Common myeloid progenitor, CD34-positive (primary cell): ENCODE measurements at regions not wholly inside any gene's neighbourhood (a gene's known extent, or its start where the extent isn't known, plus 50 kb on each side); places are given as distances from the start of the nearest gene placed in this dataset.
"Not testable (repeated sequence)": the region's sequence is repeated elsewhere in the genome, so short reads cannot be mapped to it uniquely, and the experiment has no call there.

ENCODE experiments used
- CTCF ChIA-PET: fragments of 350-600 bp; sonication (Branson Sonifier 250); formaldehyde crosslinking; loops from one replicate; lab custom pipeline; 2021; ENCODE audit warnings: antibody characterized with exemption; lab: Charles Lee
- POLR2A ChIA-PET: fragments of 350-600 bp; sonication (Branson Sonifier 250); formaldehyde crosslinking; loops from one replicate; lab custom pipeline; 2021; ENCODE audit warnings: antibody characterized with exemption; lab: Charles Lee
- DNase-seq, 3 donors: peaks; one replicate each; pipeline versions ENCODE4 v3.0.0 to v3.0.0-alpha.2; 2013
- H3K27ac ChIP-seq, 2 experiments: 1 replicate in 1 of 2; 2 replicates in 1 of 2; pipeline ENCODE4 v1.7.0; 2013; ENCODE audit warnings: inconsistent platforms in 2 of 2, low read length in 2 of 2, mild to moderate bottlenecking in 2 of 2, low read depth in 1 of 2, moderate library complexity in 1 of 2; ENCODE audit not compliant: severe bottlenecking in 2 of 2, insufficient read depth in 1 of 2, poor library complexity in 1 of 2
- H3K27me3 ChIP-seq, 5 experiments: replicated peaks in 2 of 5; 1 replicate in 3 of 5; 2 replicates in 2 of 5; pipeline versions ENCODE4 v1.6.1 to v1.7.0; 2013; ENCODE audit warnings: low read length in 4 of 5, mild to moderate bottlenecking in 2 of 5, moderate library complexity in 2 of 5, inconsistent platforms in 1 of 5; ENCODE audit not compliant: insufficient read depth in 5 of 5, control insufficient read depth in 4 of 5
- H3K36me3 ChIP-seq, 4 experiments: 1 replicate in 2 of 4; 2 replicates in 2 of 4; pipeline versions ENCODE4 v1.6.1 to v1.7.0; 2013; ENCODE audit warnings: low read length in 3 of 4, control low read depth in 1 of 4, mild to moderate bottlenecking in 1 of 4; ENCODE audit not compliant: control insufficient read depth in 4 of 4, insufficient read depth in 4 of 4
- H3K4me1 ChIP-seq, 4 experiments: 1 replicate in 3 of 4; 2 replicates in 1 of 4; pipeline versions ENCODE4 v1.6.1 to v1.7.1; 2013; ENCODE audit warnings: low read length in 3 of 4, mild to moderate bottlenecking in 3 of 4, control low read depth in 1 of 4, inconsistent platforms in 1 of 4, moderate library complexity in 1 of 4; ENCODE audit not compliant: control insufficient read depth in 4 of 4, insufficient read depth in 4 of 4; ENCODE audit errors: control extremely low read depth in 1 of 4
- H3K4me3 ChIP-seq, 7 experiments: 1 replicate in 4 of 7; 2 replicates in 3 of 7; pipeline versions ENCODE4 v1.5.1 to v1.7.0; 2013; ENCODE audit warnings: mild to moderate bottlenecking in 7 of 7, low read length in 6 of 7, moderate library complexity in 6 of 7, inconsistent platforms in 2 of 7, low read depth in 2 of 7, control low read depth in 1 of 7; ENCODE audit not compliant: insufficient read depth in 4 of 7, control insufficient read depth in 1 of 7; ENCODE audit errors: extremely low read depth in 1 of 7
- H3K9me3 ChIP-seq, 5 experiments: 1 replicate in 4 of 5; 2 replicates in 1 of 5; pipeline versions ENCODE4 v1.6.1 to v1.7.1; 2013; ENCODE audit warnings: low read length in 4 of 5, mild to moderate bottlenecking in 2 of 5, inconsistent platforms in 1 of 5, low read depth in 1 of 5, moderate library complexity in 1 of 5; ENCODE audit not compliant: control insufficient read depth in 4 of 5, insufficient read depth in 2 of 5; ENCODE audit errors: control extremely low read depth in 1 of 5
- WGBS: methylation state at CpG from one replicate; pipeline ENCODE4 v1.1.5; 2013; ENCODE audit not compliant: insufficient coverage; 5-methylcytosine and 5-hydroxymethylcytosine counted together

DNA sequence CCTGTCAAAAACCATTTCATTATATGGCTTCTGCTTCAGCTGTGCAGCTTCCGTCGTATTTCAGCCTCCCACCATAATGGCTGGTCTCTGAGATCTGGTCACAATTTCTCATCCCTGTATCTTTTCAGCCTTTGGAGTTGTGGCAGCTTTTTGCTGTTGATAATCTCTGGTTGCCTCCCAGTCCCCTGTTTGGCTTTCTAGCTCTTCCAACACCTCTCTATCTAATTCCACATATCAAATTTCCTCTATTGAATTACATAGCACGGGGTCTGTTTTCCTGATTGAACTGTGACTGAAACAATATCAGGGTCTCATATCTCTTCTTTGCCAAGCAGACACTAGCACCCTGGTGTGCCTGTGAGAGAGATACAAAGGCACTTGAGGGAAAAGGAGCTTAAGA is 222.1 kb upstream of the OBI1 start:
- Histone ChIP-seq H3K36me3 (no peaks in the 10 kb centered on the region), H3K4me3 (no peak overlapping the region), H3K4me1 (no peaks in the 10 kb centered on the region), H3K27ac (no peak overlapping the region), H3K9me3 (peaks cover 0 to 2% (median 0%) of the 10 kb centered on the region in 5 experiments), H3K27me3 (no peaks in the 10 kb centered on the region)
- ChIA-PET POLR2A (no interaction called here), CTCF (no interaction called here)
- DNase-seq, result no peak
- 91% methylated on average over 3 of the region's 3 CpGs for WGBS

- no peak for DNase-seq
- Histone ChIP-seq H3K9me3 (peaks cover 0 to 2% (median 0%) of the 10 kb centered on the region in 5 experiments), H3K27me3 (peaks cover 0 to 2% (median 0%) of the 10 kb centered on the region in 5 experiments), H3K36me3 (no peaks in the 10 kb centered on the region), H3K27ac (no peak overlapping the region), H3K4me1 (no peaks in the 10 kb centered on the region), H3K4me3 (no peak overlapping the region)
- ChIA-PET POLR2A (no interaction called here), CTCF (no interaction called here)
- 86% methylated on average over 1 of the region's 1 CpG for WGBS
Observed at GRCh38 chr13:78876915-78877549, 218.1 kb upstream of the OBI1 start.

DNA sequence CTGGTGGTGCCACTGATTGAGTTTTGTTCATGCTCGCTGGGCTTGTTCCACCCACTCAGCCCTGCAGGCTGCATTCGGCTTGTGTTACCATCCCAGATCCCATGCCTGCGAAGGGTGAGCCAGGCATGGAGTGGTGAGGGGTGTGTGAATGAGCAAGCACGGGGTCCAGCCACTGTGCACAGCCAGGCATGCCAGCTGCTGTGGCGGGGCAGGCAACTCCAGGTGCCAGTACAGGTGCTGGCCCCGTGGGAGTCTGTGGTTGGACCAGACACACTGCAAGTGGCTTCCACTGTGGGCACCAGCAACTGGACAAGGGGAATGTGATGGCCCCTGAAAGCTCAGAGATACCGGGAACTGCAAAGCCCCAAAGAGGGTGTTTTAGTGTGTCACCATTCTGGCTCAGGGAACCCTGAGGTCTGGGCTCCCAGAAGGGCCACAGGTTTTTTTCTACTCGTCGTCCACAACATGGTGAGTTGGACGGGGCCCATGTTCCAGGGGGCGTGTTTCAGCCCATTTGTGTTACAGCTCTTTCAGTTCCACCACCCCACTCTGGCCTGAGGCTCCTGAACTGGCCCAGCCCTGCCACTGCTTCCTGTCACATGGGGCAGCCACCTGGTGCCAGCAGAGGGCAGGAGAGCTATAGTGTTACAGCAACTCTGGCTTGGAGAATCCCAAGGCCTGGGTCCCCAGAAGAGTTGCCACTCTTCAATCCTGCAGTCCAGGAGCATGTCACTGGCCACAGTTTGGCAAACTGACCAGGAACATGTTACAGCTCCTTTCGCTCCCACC is 217.0 kb upstream of the OBI1 start:
- Histone ChIP-seq H3K9me3 (peaks cover 0 to 2% (median 0%) of the 10 kb centered on the region in 5 experiments), H3K27ac (no peak overlapping the region), H3K4me3 (no peak overlapping the region), H3K4me1 (no peaks in the 10 kb centered on the region), H3K27me3 (peaks cover 0 to 2% (median 0%) of the 10 kb centered on the region in 5 experiments), H3K36me3 (no peaks in the 10 kb centered on the region)
- CTCF ChIA-PET, result no interaction called here
- WGBS, result 89% methylated on average over 12 of the region's 12 CpGs
- POLR2A ChIA-PET, result no interaction called here
- no peak for DNase-seq

DNA sequence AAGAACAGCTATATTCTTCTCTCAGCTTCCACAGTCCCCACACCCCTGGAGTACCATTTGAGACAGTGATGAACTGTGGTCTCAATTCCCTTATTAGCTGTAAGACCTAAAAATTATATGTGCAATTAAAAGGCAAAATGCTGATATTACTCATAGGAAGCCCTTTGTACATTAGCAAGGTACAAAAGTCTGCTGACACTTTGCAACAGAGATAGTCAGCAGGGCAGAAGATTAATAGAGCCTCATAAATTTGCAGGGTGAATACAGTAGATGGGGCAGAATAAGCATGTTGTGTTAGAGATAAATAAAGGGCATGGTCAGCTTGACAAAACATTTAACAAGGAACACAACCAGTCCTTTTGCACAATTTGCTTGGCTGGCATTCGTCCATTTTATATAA is 210.0 kb upstream of the OBI1 start:
- no peaks in the 10 kb centered on the region for H3K4me1 ChIP-seq
- H3K9me3 ChIP-seq, result no peaks in the 10 kb centered on the region
- WGBS, result 100% methylated on average over 1 of the region's 1 CpG
- H3K27me3 ChIP-seq, result peaks cover 0 to 3% (median 0%) of the 10 kb centered on the region in 5 experiments
- H3K36me3 ChIP-seq, result no peaks in the 10 kb centered on the region
- POLR2A ChIA-PET, result no interaction called here
- DNase-seq, result no peak
- CTCF ChIA-PET, result no interaction called here
- H3K4me3 ChIP-seq, result no peak overlapping the region
- H3K27ac ChIP-seq, result no peak overlapping the region

DNA sequence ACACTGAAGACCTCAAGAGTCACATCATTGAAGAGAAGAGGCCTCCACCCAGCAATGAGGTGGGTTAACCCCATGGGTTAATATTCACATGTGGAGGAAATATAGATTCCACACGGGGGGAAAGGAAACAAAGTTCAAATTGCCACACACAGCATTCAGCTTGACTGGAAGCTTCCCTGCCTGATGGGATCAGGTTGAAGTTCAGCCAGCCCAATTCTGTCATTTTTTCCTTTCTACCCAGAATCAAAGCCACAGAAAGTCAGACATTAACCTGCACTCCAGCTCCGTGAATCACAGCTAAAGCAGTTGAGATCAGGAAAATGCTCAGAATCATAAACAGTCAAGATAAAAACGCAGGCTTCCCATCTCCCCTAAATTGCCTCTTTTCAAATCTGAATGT is 208.7 kb upstream of the OBI1 start:
- DNase-seq, result no peak
- Histone ChIP-seq H3K9me3 (no peaks in the 10 kb centered on the region), H3K27me3 (peaks cover 0 to 3% (median 0%) of the 10 kb centered on the region in 5 experiments), H3K27ac (no peak overlapping the region), H3K36me3 (no peaks in the 10 kb centered on the region), H3K4me3 (no peak overlapping the region), H3K4me1 (no peaks in the 10 kb centered on the region)
- ChIA-PET CTCF (no interaction called here), POLR2A (no interaction called here)
- 83% methylated on average over 2 of the region's 3 CpGs for WGBS

DNA sequence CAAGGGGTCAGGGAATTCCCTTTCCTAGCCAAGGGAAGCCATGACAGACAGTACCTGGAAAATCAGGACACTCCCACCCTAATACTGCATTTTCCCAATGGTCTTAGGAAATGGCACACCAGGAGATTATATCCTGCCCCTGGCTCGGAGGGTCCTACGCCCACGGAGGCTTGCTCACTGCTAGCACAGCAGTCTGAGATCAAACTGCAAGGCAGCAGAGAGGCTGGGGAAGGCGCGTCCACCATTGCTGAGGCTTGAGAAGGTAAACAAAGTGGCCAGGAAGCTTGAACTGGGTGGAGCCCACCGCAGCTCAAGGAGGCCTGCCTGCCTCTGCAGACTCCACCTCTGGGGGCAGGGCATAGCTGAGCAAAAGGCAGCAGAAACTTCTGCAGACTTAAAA is 207.1 kb upstream of the OBI1 start:
- H3K27ac ChIP-seq, H3K9me3 ChIP-seq, H3K4me3 ChIP-seq, CTCF ChIA-PET, H3K36me3 ChIP-seq, H3K27me3 ChIP-seq, H3K4me1 ChIP-seq, DNase-seq, POLR2A ChIA-PET: not testable (repeated sequence)
- 78% methylated on average over 2 of the region's 6 CpGs for WGBS

DNA sequence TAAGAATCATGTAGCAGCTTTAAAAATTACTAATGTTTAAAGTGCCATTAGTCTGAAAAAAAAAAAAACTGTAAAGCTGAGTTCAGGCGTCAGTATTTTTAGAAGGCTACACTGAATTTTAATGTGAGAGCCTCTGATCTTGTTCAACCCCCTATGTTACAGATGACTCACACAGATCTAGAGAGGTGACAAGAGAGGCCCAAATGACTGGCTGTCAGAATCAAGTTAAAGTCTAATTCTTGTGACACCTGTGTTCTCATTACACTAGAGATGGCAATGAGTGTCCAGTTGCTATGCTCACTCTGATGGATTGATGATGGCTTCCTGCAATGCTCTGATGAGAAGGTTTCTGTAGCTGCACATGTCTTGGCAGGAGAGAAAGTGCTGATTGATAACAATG is 203.5 kb upstream of the OBI1 start:
- DNase-seq, result no peak
- WGBS, result 100% methylated on average over 1 of the region's 1 CpG
- Histone ChIP-seq H3K27ac (no peak overlapping the region), H3K9me3 (no peaks in the 10 kb centered on the region), H3K27me3 (no peaks in the 10 kb centered on the region), H3K36me3 (no peaks in the 10 kb centered on the region), H3K4me3 (no peak overlapping the region), H3K4me1 (no peaks in the 10 kb centered on the region)
- CTCF ChIA-PET, result no interaction called here
- POLR2A ChIA-PET, result no interaction called here
